GM19438 (cell line): ENCODE measurements at regions not wholly inside any gene's neighbourhood (a gene's known extent, or its start where the extent isn't known, plus 50 kb on each side); places are given as distances from the start of the nearest gene placed in this dataset.

Experiments
- ATAC-seq: cut with Tn5 transposase; IDR thresholded peaks from one replicate; pipeline ENCODE4 v1.9.1; 2021; ENCODE audit warnings: low read depth; ENCODE audit not compliant: unreplicated experiment

- no peak for ATAC-seq
Observed at GRCh38 chr14:101480022-101480746, 81.1 kb upstream of the DIO3 start.

DNA sequence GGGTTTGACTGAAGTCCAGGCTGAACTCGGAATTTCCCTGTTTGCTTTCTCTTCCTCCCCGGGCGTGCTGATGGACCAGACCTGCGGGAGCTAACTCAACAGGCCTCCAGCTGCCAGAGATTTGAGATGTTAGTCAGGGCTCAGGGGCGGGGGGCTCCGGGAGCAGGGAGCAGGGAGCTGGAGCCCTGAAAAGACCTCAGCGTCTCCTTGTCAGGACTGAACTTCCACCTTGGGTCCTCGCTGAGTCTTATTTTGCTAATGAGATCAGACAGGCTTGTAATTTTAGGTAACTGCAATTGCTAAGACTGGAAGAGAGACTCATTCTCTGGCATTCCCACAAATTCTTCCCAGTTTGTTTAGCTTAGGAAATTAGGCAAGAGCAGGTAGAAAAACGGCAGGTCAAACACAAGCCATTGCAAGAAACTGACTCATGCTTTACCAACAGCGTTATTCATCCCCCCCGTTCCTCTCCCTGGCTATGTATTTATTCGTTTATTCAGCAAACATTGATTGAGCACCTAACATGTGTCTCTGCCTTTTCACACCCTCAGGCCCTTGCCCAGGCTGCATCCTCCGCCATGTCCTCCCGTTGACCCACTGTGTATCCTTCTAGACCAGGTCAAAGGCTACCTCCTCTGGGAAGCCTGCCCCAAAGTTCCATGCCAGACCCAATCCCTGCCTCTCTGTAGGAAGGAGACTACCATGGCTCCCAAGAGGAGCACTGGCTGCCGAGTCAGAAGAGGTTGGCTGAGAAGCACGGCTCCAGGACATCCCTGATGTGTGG is 80.4 kb upstream of the DIO3 start:
- ATAC-seq: no peak

DNA sequence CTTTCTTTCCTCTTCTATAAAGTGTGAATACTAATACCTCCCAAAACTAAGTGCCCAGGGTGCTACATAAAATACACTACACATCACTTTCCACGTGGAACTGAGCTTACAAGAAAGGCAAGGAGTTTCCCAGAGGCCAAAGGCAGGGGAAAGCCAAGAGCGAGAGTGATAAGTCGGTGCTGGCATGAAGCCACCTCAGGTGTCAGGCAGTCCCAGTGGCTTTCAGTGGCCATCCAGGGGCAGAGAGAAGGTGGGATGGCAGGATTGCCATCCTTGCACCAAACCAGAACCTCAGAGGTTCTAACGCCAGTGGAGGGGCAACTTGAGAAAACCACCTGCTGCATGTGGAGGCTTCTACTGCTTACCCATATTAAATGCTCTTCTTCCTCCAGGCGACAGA is 79.7 kb upstream of the DIO3 start:
- ATAC-seq: no peak

DNA sequence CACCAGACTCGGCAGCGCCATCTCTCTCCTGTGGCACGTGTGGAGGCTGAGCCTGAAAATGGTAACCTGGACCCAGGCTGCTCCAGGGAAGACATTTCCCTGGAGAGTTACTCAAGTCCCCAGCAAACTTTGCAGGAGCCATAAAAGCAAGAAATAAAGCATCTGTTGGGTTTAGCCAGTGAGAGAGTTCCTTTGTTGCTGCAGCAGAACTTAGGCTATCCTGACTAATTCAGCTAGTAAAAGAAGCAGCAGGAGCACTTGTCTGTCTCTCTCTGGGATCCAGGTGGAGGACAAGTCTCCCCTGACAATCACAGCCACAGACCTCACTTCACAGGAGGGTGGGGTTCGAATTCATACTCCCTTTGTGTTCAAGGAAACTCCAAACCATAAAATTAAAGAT is 79.2 kb upstream of the DIO3 start:
- ATAC-seq: no peak

DNA sequence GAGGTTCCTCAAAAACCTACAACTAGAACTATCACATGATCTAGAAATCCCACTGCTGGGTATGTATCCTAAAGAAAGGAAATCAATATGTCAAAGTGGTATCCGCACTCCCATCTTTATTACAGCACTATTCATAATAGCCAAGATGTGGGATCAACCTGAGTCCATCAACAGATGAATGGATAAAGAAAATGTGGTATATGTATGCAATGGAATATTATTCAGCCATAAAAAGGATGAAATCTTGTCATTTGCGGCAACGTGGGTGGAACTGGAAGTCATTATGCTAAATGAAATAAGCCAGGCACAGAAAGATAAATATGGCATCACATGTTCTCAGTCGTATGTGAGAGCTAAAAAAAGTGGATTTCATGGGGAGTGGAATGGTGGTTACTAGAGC is 77.5 kb upstream of the DIO3 start:
- no peak for ATAC-seq

- ATAC-seq: no peak
Observed at GRCh38 chr14:101489092-101489760, 72.1 kb upstream of the DIO3 start.

GRCh38 chr14:101490771-101491170 is 70.5 kb upstream of the DIO3 start:
- ATAC-seq: no peak

- ATAC-seq: no peak
Observed at GRCh38 chr14:101491841-101492240, 69.5 kb upstream of the DIO3 start.

DNA sequence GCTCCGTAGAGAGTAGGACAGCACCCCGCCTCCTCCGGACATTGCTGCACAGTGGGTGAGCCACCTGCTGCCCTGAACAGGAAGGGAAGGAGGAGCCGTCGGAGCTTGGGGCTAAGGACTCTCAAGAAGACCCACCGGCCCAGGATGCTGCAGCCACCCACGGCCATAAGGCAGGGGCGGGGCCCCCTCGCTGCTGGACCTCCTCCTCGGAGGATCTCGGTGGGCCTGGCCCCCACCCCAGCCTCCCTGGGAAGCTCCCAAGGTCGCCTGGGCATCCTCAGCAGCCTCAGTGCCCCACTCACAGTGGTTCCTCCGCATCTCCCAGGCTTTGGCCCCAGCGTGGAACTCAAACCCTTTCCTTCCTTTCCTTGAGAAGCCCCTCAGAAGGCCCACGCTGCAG is 68.6 kb upstream of the DIO3 start:
- ATAC-seq: no peak

DNA sequence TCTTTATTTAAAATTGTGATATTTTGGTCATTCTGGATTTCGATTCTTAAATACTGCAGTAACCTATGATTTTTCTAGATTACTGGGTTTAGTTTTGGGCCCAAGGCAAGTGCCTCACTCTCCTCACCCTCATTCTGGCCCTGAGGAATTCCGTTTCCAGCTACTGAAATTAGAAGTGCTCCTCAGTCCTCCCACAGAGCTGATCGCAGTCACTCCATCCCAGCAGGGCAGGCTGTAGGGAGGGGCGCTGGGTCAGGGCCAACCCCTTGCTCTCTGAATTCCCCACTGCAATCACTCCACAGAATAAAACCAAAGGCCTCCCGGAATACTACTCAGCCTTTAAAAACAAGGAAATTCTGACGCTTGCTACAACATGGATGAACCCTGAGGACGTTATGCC is 66.5 kb upstream of the DIO3 start:
- ATAC-seq: no peak

GRCh38 chr14:101495284-101495683 is 66.0 kb upstream of the DIO3 start:
- ATAC-seq: no peak

DNA sequence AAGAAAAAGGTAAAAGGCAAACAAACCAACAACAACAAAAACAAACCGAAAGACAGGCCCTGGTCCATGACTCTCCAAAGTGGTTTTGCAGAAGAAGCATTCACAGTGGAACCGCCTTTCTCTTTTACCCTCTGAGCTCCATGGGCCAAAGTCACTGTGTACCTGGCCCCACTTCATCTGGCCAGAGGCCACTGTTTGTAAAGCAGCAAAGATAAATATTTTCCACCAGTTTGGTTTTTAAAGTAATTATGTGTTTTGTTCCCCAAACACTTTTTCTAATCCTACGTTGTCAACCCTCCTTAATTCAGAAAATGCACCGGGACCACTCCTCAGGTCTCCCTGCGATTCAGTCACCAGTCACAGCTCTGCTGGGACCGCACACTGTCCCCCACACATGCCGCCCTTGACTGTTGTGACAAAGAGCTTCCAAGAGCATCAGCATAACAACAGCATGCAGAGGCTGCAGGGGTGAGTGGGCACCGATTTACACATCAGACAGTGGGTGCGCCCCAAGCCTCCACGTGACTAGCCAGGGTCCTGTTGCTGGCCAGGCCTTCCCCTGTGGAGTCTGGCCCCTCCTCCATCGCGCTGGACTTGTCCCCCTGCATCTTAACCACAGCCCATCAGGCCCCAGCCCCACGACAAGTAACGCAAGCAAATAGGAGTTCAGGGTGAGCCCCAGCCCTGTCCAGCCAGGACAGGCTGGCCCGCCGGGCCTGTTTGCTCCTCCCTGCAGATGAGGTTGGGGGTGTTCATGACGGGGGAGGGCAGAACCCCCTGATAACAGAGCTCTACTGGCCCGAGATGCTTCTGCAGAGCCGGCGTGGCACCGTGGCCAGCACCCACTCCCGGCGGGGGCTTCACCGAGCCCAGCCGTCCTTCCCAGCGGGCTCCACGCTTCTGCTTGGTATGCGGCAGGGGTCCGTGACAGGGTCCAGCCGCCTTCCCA is 65.2 kb upstream of the DIO3 start:
- ATAC-seq: no peak

- no peak for ATAC-seq
Observed at GRCh38 chr14:101496776-101497683, 64.3 kb upstream of the DIO3 start.

DNA sequence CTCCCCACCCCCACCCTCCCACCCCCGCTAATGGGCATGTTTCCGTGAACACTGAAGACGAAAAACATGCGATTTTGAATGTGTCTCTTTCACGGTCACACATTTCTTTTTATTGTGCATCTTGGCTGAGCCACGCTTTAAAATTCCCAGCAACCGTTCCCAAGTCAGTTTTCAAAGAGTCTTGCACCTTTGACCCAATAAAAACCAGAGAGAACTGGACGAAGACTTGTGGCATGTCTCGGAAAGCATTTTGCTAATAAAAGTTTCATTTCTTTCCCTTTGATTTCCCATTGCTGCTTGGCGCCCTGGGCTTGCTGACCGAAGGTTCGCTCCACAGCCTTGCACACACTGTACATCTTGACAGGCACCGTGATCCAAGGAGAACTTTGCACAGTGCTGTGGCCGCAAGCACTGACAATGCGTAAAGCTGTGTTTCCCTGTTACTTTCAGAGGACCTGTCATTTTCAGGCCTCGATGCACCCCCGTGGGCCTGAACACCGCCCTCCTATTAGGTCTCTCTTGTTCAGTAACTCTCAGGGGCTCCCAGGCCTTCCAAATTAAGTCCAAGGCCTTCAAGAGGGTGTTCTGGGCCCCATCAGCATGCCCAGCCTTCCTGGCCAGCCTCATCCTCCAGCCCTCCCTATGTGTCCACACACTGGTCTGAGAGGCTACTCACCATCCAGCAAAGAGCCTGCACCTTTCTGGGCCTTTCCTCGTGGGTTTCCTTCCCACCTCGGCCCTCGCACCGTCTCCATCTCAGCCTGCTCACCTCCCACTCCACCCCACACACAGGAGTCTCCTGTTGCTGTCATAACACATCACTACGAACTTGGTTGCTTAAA is 63.4 kb upstream of the DIO3 start:
- no peak for ATAC-seq

- no peak for ATAC-seq
Observed at GRCh38 chr14:101498526-101498860, 62.8 kb upstream of the DIO3 start.

DNA sequence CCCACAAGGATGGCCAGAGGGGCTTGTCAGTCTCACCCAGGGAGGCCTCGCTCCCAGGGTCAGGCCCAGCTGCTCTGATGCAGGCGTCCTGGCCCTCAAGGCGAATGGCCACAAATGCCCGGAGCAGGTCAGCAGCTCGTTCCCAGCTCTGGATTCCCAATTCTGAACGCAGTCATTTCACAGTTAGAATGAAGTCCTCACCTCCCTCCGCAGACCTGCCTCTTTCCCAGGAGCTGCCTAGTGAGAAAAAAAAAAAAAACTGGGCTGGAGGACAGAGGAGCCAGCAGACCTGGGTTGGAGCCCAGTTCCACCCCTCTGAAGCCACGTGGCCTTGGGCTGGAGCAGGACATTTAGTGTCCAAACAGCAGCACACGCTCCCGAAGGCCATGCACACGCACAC is 62.2 kb upstream of the DIO3 start:
- no peak for ATAC-seq

DNA sequence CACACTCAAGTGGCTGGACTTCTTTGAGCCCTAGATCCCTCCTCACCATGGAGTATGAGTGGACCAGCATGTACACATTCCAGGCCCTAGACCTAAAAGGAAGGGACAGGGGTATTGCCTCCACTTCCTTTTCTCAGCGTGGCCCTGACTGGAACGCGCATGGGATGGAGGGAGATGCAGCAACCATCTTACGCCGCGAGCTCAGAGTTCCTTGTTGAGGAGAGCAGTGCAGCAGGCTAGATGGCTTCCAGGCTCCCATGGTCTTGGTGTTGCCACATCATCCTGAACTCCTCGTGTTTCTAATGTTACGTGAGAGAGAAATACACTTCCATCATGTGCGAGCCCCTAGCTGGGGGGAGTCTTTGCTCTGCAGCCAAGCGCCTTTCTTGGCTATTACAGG is 61.8 kb upstream of the DIO3 start:
- ATAC-seq: no peak

GRCh38 chr14:101500061-101500460 is 61.2 kb upstream of the DIO3 start:
- no peak for ATAC-seq

DNA sequence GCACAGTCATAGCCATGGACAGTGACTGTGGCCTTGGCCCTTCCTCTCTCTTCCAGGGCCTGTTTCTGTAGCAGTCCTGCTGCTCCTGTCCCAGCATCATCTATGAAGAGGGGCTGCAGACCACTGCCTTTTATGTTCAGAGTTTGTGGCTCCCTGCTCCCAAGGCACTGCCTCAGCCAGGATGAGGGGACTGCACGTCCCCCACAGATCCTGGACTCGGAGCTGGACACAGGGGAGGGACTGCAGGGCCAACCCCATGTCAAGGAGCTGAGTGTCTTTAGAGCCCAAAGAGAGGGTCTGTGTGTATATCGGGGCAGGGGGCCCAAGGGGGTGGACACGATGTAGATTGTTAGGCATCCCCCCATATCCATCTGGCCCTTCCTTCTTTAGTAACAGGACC is 60.6 kb upstream of the DIO3 start:
- ATAC-seq: no peak
